Gastroesophageal sphincter (tissue), 3 donors: ENCODE measurements at regions not wholly inside any gene's neighbourhood (a gene's known extent, or its start where the extent isn't known, plus 50 kb on each side); places are given as distances from the start of the nearest gene placed in this dataset.

Source experiments
- CTCF ChIP-seq, 4 experiments: fragments of 200-600 bp in 2 of 4; fragments of 450-650 bp in 2 of 4; sonication (generic) in 1 of 4; IDR thresholded peaks; one replicate each; pipeline ENCODE4 v1.5.1; 2017 to 2019; ENCODE audit warnings: antibody characterized with exemption in 4 of 4, mild to moderate bottlenecking in 2 of 4, moderate library complexity in 2 of 4
- POLR2A ChIP-seq, 2 donors: fragments of 450-650 bp; IDR thresholded peaks; one replicate each; pipeline ENCODE4 v1.6.1; 2017; ENCODE audit warnings: antibody characterized with exemption in 2 of 2, mild to moderate bottlenecking in 2 of 2, moderate library complexity in 1 of 2
- POLR2AphosphoS5 ChIP-seq: sonication (generic); formaldehyde crosslinking; IDR thresholded peaks from one replicate; pipeline ENCODE4 v1.6.1; 2017; ENCODE audit warnings: antibody characterized with exemption

DNA sequence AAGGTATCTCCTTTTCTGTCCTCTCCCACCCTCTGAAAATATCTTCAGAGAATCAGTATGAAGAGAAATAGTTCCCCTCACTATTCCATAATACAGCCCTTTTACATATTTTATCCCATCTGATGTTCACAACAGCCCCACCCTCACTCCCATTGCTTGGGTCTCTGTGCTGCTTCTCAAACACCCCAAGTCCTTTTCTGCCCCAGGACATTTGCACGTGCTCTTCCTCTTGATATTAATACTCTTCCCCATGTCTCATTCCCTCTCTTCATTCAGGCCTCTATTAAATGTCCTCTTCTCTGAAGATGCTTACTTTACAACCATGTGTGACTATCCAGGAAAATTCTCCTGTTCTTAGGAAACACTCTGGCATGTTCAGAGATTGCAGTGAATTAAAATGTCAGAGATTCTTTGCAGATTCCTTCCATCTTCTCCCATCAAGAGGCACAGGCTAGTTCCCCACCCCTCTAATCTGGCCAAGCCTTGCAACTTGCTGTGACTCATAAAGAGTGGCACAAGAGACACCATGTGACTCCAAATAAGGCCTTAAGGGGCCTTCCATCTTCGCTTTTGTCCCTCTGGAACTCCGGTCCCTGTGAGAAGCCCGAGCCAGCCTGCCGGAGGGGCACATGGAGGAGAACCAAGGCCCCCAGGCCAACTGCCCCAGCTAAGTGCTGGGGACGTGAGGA is 128.5 kb downstream of the CHSY1 start:
- TF ChIP-seq POLR2A (IDR thresholded peaks at IDR 0.05) (no peak), CTCF (IDR thresholded peaks at IDR 0.05) (no peak), POLR2AphosphoS5 (no peak)
